K562 (cell line): ENCODE measurements at regions not wholly inside any gene's neighbourhood (a gene's known extent, or its start where the extent isn't known, plus 50 kb on each side); places are given as distances from the start of the nearest gene placed in this dataset.

Experiments used
- ATAC-seq: fragments of 200-7000 bp; cut with Tn5 transposase; 3 replicates; pipeline ENCODE4 v1.9.1; 2020; ENCODE audit warnings: moderate library complexity
- BruUV-seq: library from RNA; stranded (reverse); fragments of 400-500 nt; replicated peaks from 2 replicates; lab custom pipeline; 2021; lab: Mats Ljungman, UMichigan
- CTCF ChIA-PET: fragments of 300-600 bp; formaldehyde crosslinking; extraction: SDS; loops from one replicate; lab custom pipeline; 2021; ENCODE audit warnings: low intra/inter-chr PET ratio; lab: Yijun Ruan, JAX
- POLR2A ChIA-PET: fragments of 300-600, 350-650 bp; sonication (Branson Sonifier 250); formaldehyde crosslinking; extraction: SDS; loops from one replicate; lab custom pipeline; 2021; ENCODE audit warnings: antibody characterized with exemption, inconsistent platforms; lab: Yijun Ruan, JAX
- DNase-seq, 4 experiments: peaks; one replicate each; pipeline versions ENCODE4 v3.0.0 to v3.0.0-alpha.2; 2011 to 2018; ENCODE audit warnings: low spot score in 3 of 4, mixed read lengths in 3 of 4; ENCODE audit errors: extremely low read depth in 1 of 4
- FAIRE-seq: peaks from 2 replicates; lab custom pipeline; 2011; peaks lifted over from hg19 to GRCh38; lab: Jason Lieb, UNC
- H2AFZ ChIP-seq: 2 replicates; pipeline ENCODE4 v1.6.0; 2011; ENCODE audit warnings: low read depth, low read length, control low read depth, inconsistent platforms
- H3K27ac ChIP-seq: fragments of 200-600 bp; 3 replicates; pipeline ENCODE4 v1.8.0; 2011; ENCODE audit warnings: low read depth, mild to moderate bottlenecking, control low read depth, inconsistent platforms, low read length, moderate library complexity, mixed read lengths; ENCODE audit errors: extremely low read depth
- H3K27me3 ChIP-seq, 2 experiments: fragments of 300-600 bp in 1 of 2; 2 replicates in 1 of 2; 3 replicates in 1 of 2; pipeline versions ENCODE4 v1.6.0 to v1.8.0; 2011; ENCODE audit warnings: inconsistent platforms in 2 of 2, low read length in 2 of 2, mild to moderate bottlenecking in 1 of 2, mixed read lengths in 1 of 2, moderate library complexity in 1 of 2; ENCODE audit not compliant: control insufficient read depth in 2 of 2, insufficient read depth in 2 of 2
- H3K36me3 ChIP-seq: fragments of 300-600 bp; 3 replicates; pipeline ENCODE4 v1.8.0; 2011; ENCODE audit warnings: mild to moderate bottlenecking, low read length, inconsistent platforms; ENCODE audit not compliant: control insufficient read depth, insufficient read depth
- H3K4me1 ChIP-seq, 2 experiments: fragments of 200-600 bp in 1 of 2; replicated peaks in 1 of 2; 2 replicates in 1 of 2; 3 replicates in 1 of 2; pipeline versions ENCODE4 v1.5.1 to v1.8.0; 2011; ENCODE audit warnings: inconsistent platforms in 2 of 2, low read length in 2 of 2, mild to moderate bottlenecking in 1 of 2, mixed read lengths in 1 of 2, moderate library complexity in 1 of 2; ENCODE audit not compliant: control insufficient read depth in 2 of 2, insufficient read depth in 2 of 2
- H3K4me2 ChIP-seq: 2 replicates; pipeline ENCODE4 v1.6.1; 2011; ENCODE audit warnings: low read length, control low read depth, inconsistent platforms, mixed read lengths; ENCODE audit not compliant: insufficient read depth
- H3K4me3 ChIP-seq: fragments of 200-600 bp; sonication (generic), shearing (Covaris generic); 2 replicates; pipeline ENCODE4 v1.5.1; 2016; ENCODE audit warnings: control low read depth, inconsistent platforms
- H3K79me2 ChIP-seq: fragments of 200-600 bp; 3 replicates; pipeline ENCODE4 v1.8.0; 2011; ENCODE audit warnings: low read length, inconsistent platforms; ENCODE audit not compliant: control insufficient read depth, insufficient read depth
- H3K9ac ChIP-seq, 2 experiments: 2 replicates each; pipeline versions ENCODE4 v1.6.0 to v1.6.1; 2011; ENCODE audit warnings: low read depth in 2 of 2, low read length in 2 of 2, control low read depth in 1 of 2, inconsistent platforms in 1 of 2, mild to moderate bottlenecking in 1 of 2, mixed read lengths in 1 of 2; ENCODE audit not compliant: insufficient read depth in 1 of 2
- H3K9me1 ChIP-seq: one replicate; pipeline ENCODE4 v1.6.0; 2011; ENCODE audit warnings: inconsistent platforms, mild to moderate bottlenecking, low read length, moderate library complexity; ENCODE audit not compliant: control insufficient read depth, insufficient read depth
- H3K9me3 ChIP-seq: replicated peaks from 2 replicates; pipeline ENCODE4 v1.5.1; 2011; ENCODE audit warnings: low read depth, low read length, inconsistent platforms; ENCODE audit not compliant: control insufficient read depth, insufficient read depth
- H4K20me1 ChIP-seq: replicated peaks from 2 replicates; pipeline ENCODE4 v1.6.1; 2011; ENCODE audit warnings: low read length, inconsistent platforms, mixed read lengths; ENCODE audit not compliant: control insufficient read depth, insufficient read depth
- FOSL1 ChIP-seq: fragments of 200-800 bp; sonication (Bioruptor generic); conservative IDR thresholded peaks from 2 replicates; pipeline ENCODE4 v1.6.1; 2016; ENCODE audit warnings: missing genetic modification characterization, missing compliant biosample characterization
- KDM1A ChIP-seq, 2 experiments: fragments of 450-650 bp; IDR thresholded peaks; 2 replicates each; pipeline ENCODE4 v1.6.1; 2016; ENCODE audit warnings: mild to moderate bottlenecking in 2 of 2
- ZNF263 ChIP-seq: sonication (generic); formaldehyde crosslinking; IDR thresholded peaks from 2 replicates; pipeline ENCODE4 v1.8.0; 2022; ENCODE audit warnings: mild to moderate bottlenecking, missing genetic modification reagents, borderline replicate concordance
- ZNF57 ChIP-seq: fragments of 450-650 bp; formaldehyde crosslinking; IDR thresholded peaks from 2 replicates; pipeline ENCODE4 v1.4.0; 2020; ENCODE audit warnings: mild to moderate bottlenecking, moderate library complexity
- WGBS: fragments of 100-300 bp; shearing (Covaris generic); methylation state at CpG from one replicate; pipeline ENCODE4 v1.1.6; 2016; ENCODE audit warnings: low coverage, mixed read lengths; ENCODE audit not compliant: insufficient coverage; ENCODE audit errors: missing lambda C conversion rate; 5-methylcytosine and 5-hydroxymethylcytosine counted together
- in situ Hi-C: fragments of 300-500 bp; cut with MboI; formaldehyde crosslinking; loops from 4 replicates; pipeline ENCODE4 v1.15.0; 2018; ENCODE audit warnings: inconsistent platforms, mixed read lengths
- intact Hi-C: fragments of 100-400 bp; cut with micrococcal nuclease; formaldehyde crosslinking; loops from 2 replicates; pipeline ENCODE4 v1.14.2; 2022
- TF ChIP-seq, protein P1 (sequence below): fragments of 250-450 bp; sonication (Bioruptor Pico); IDR thresholded peaks from 2 replicates; pipeline ENCODE4 v1.8.0; 2022; ENCODE audit warnings: inconsistent platforms, mild to moderate bottlenecking, moderate library complexity, borderline replicate concordance
- TF ChIP-seq, protein P2 (sequence below): fragments of 250-450 bp; sonication (Bioruptor Pico); IDR thresholded peaks from 2 replicates; pipeline ENCODE4 v1.4.0; 2020; ENCODE audit warnings: mild to moderate bottlenecking

DNA sequence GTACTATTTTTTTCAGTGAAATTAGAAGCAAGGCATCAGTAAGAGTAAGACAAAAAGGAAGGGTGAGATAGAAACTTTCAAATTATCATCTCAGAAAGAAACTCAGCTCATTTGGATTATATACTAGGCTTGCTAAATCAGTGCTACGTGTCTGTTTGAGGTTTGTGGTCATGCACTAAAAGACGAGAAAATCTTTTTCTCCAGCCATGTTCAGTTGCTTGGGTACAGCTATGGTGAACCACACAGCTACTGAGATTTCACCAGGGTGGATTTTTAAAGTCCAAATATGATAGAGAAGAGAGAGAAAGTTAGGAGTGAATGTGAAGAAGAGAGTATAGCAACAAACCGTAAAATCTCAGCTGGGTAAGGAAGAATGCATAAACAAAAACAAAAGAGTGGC lies 161.6 kb downstream of the PTH2R start:
- H3K27me3 ChIP-seq = no peaks in the 10 kb centered on the region
- H3K9me3 ChIP-seq = no peaks in the 10 kb centered on the region
- BruUV-seq = no TSS peak
- H3K9ac ChIP-seq = no peak overlapping the region
- no peak for FAIRE-seq
- no peak overlapping the region for H3K4me2 ChIP-seq
- no peaks in the 10 kb centered on the region for H3K9me1 ChIP-seq
- peaks cover 17 to 40% of the 10 kb centered on the region in 2 experiments for H3K4me1 ChIP-seq
- ChIA-PET CTCF (no interaction called here), POLR2A (interaction anchor here (0.6 to 1.3 kb wide), 2 partner anchors 24 to 26 kb away, joined by 3 read pairs; no protein-coding TSS in a partner anchor)
- no peak overlapping the region for H3K4me3 ChIP-seq
- DNase-seq = no peak
- 47% methylated on average over 3 of the region's 3 CpGs for WGBS
- in situ Hi-C loops (no loop called here), intact Hi-C loops (no loop called here)
- no peak overlapping the region for H3K27ac ChIP-seq
- H3K79me2 ChIP-seq = peaks cover 12% of the 10 kb centered on the region
- no peak for ATAC-seq
- TF ChIP-seq ZNF263 (CRISPR knock-in tag) (no peak), ZNF57 (CRISPR knock-in tag) (no peak), FOSL1 (tag) (no peak), KDM1A (IDR thresholded peaks at IDR 0.05) (peak; percentile 59 to 62; a peak in 3 of 4 replicates)
- TF ChIP-seq, protein P1, sequence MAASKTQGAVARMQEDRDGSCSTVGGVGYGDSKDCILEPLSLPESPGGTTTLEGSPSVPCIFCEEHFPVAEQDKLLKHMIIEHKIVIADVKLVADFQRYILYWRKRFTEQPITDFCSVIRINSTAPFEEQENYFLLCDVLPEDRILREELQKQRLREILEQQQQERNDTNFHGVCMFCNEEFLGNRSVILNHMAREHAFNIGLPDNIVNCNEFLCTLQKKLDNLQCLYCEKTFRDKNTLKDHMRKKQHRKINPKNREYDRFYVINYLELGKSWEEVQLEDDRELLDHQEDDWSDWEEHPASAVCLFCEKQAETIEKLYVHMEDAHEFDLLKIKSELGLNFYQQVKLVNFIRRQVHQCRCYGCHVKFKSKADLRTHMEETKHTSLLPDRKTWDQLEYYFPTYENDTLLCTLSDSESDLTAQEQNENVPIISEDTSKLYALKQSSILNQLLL (CRISPR knock-in tag) = no peak
- TF ChIP-seq, protein P2, sequence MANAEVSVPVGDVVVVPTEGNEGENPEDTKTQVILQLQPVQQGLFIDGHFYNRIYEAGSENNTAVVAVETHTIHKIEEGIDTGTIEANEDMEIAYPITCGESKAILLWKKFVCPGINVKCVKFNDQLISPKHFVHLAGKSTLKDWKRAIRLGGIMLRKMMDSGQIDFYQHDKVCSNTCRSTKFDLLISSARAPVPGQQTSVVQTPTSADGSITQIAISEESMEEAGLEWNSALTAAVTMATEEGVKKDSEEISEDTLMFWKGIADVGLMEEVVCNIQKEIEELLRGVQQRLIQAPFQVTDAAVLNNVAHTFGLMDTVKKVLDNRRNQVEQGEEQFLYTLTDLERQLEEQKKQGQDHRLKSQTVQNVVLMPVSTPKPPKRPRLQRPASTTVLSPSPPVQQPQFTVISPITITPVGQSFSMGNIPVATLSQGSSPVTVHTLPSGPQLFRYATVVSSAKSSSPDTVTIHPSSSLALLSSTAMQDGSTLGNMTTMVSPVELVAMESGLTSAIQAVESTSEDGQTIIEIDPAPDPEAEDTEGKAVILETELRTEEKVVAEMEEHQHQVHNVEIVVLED (CRISPR knock-in tag) = no peak
- H3K36me3 ChIP-seq = peaks cover 12% of the 10 kb centered on the region; the same call in 2 of the 3 replicates
- no peaks in the 10 kb centered on the region for H4K20me1 ChIP-seq
- no peak overlapping the region for H2AFZ ChIP-seq
